ENCODE measurements at regions not wholly inside any gene's neighbourhood (a gene's known extent, or its start where the extent isn't known, plus 50 kb on each side); places are given as distances from the start of the nearest gene placed in this dataset.

GRCh38 chr12:45112306-45112705 is 61.4 kb upstream of the DBX2 start:
- TF ChIP-seq CTCF (IDR thresholded peaks at IDR 0.05): no peak
- TF ChIP-seq POLR2A (IDR thresholded peaks at IDR 0.05): no peak
- TF ChIP-seq EP300 (IDR thresholded peaks at IDR 0.05): no peak
